ENCODE measurements at regions not wholly inside any gene's neighbourhood (a gene's known extent, or its start where the extent isn't known, plus 50 kb on each side); places are given as distances from the start of the nearest gene placed in this dataset.

DNA sequence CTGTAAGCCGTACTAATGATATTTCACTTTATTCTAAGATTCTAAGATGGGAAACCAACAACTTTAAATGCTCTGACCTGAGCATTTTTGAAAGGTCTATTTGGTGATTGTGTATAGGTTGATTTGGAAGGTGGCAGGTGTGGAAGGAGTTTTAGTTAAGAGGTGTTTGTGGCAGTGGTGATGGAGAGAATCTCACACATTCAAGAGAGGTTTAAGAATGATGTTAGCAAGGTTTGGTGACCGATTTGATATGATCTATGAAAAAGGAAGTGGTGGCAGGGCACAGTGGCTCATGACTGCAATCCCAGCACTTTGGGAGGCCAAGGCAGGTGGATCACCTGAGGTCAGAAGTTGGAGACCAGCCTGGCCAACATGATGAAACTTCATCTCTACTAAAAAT lies 319.2 kb upstream of the CD180 start:
- no peak overlapping the region for H3K4me3 ChIP-seq (replicated peaks in 1 of 3)
- no peaks in the 10 kb centered on the region for H3K36me3 ChIP-seq
- intact Hi-C loops (cut with DNase I) = no loop called here
- TF ChIP-seq, protein P1, sequence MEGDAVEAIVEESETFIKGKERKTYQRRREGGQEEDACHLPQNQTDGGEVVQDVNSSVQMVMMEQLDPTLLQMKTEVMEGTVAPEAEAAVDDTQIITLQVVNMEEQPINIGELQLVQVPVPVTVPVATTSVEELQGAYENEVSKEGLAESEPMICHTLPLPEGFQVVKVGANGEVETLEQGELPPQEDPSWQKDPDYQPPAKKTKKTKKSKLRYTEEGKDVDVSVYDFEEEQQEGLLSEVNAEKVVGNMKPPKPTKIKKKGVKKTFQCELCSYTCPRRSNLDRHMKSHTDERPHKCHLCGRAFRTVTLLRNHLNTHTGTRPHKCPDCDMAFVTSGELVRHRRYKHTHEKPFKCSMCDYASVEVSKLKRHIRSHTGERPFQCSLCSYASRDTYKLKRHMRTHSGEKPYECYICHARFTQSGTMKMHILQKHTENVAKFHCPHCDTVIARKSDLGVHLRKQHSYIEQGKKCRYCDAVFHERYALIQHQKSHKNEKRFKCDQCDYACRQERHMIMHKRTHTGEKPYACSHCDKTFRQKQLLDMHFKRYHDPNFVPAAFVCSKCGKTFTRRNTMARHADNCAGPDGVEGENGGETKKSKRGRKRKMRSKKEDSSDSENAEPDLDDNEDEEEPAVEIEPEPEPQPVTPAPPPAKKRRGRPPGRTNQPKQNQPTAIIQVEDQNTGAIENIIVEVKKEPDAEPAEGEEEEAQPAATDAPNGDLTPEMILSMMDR (IDR thresholded peaks at IDR 0.05) = no peak
- TF ChIP-seq POLR2A (IDR thresholded peaks at IDR 0.05) = no peak
- peak overlapping the region in 1 of 3 donors; percentile 26 for H3K27ac ChIP-seq
- no peaks in the 10 kb centered on the region for H3K27me3 ChIP-seq
- H3K4me1 ChIP-seq = peaks cover 11 to 19% of the 10 kb centered on the region in 2 donors
- DNase-seq = no peak
- 95% methylated on average over 2 of the region's 2 CpGs for WGBS, 2 donors
- no peaks in the 10 kb centered on the region for H3K9me3 ChIP-seq

DNA sequence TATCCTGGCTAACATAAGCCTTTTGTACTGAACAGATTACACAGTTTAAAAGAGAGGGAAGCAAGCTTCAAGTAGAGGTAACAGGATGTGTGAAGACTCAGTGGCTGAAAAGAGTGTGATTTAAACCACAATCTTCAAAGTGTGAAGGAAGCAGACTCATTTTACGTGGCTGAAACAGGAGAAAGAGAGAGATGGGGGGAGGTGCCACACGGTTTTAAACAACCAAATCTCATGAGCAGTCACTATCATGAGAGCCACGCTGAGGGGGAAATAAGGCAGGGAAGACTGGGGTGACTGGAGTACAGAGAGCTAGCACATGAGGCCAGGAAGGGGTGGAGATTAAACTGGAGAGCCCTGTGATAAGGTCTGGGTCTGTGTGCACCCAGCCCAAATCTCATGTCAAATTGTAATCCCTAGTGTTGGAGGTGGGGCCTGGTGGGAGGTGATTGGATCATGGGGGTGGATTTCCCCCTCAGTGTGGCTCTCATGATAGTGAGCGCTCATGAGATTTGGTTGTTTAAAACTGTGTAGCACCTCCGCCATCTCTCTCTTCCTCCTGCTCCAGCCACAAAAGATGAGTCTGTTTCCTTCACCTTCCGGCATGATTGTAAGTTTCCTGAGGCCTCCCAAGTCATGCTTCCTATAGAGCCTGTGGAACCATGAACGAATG lies 318.6 kb upstream of the CD180 start:
- Histone ChIP-seq H3K27me3 (no peaks in the 10 kb centered on the region), H3K4me1 (peaks cover 11 to 19% of the 10 kb centered on the region in 2 donors), H3K9me3 (no peaks in the 10 kb centered on the region), H3K27ac (no peak overlapping the region), H3K4me3 (replicated peaks in 1 of 3) (no peak overlapping the region), H3K36me3 (no peaks in the 10 kb centered on the region)
- DNase-seq = no peak
- intact Hi-C loops (cut with DNase I) = no loop called here
- WGBS, 2 donors = 94% methylated on average over 7 of the region's 7 CpGs
- TF ChIP-seq, protein P1 (IDR thresholded peaks at IDR 0.05) = no peak
- TF ChIP-seq POLR2A (IDR thresholded peaks at IDR 0.05) = no peak

DNA sequence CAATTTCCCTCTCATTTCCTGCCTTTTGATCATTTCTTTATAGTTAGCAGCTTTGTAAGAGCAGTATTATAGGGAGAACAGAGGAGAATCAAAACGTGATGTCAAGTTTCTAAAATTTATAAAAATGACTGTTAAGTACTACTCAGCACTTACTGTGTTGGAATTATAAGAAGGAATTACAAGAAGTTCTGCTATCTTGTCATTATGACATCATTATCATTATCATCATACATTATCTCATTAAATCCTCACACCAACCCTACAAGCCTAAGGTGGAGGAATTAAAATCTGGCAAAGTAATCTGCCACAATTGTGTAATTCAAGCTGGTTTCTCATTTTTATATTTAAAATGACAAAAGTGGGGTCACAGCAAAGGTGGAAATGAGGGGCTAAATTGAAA lies 316.2 kb upstream of the CD180 start:
- H3K4me1 ChIP-seq = peaks cover 11 to 17% of the 10 kb centered on the region in 2 donors
- H3K9me3 ChIP-seq = no peaks in the 10 kb centered on the region
- intact Hi-C loops (cut with DNase I) = no loop called here
- H3K4me3 ChIP-seq (replicated peaks in 1 of 3) = no peak overlapping the region
- WGBS, 2 donors = 88 to 96% methylated on average over 1 of the region's 1 CpG
- DNase-seq = no peak
- H3K27ac ChIP-seq = no peak overlapping the region
- no peaks in the 10 kb centered on the region for H3K27me3 ChIP-seq
- no peak for TF ChIP-seq POLR2A (IDR thresholded peaks at IDR 0.05)
- no peaks in the 10 kb centered on the region for H3K36me3 ChIP-seq

DNA sequence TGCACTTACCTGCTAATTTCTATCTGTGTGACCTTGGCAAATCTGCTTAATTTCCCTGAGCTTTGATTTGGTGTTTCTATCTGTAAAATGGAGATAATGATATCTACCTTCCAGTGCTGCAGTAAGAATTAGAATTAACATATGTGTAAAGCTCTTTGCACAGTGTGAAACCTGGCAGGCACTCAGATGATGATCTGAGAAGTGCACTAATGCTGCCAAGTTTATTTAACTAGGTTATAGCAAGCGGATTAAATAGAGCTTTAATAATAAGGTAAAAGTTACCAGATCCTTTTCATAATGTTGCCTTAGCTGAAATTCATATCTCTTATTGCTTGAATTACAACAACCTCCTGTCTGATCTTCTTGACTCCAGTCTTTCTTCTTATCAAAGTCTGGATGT lies 315.3 kb upstream of the CD180 start:
- WGBS, 2 donors = 76 to 84% methylated on average over 1 of the region's 1 CpG
- DNase-seq = no peak
- H3K4me3 ChIP-seq (replicated peaks in 1 of 3) = no peak overlapping the region

DNA sequence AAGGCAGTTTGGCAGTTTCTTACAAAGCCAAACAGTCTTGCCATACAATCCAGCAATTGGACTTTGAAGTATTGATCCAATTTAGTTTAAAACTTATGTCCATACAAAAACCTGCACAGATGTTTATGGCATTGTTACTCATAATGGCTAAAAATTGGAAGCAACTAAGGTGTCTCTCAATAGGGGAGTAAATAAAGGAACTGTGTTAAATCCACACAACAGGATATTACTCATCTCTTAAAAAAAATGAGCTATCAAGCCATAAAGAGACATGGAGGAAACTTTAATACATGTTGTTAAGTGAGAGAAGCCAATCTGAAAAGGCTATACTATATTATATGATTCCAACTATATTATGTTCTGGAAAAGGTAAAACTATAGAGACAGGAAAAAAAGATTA lies 313.6 kb upstream of the CD180 start:
- intact Hi-C loops (cut with DNase I) = no loop called here
- no peaks in the 10 kb centered on the region for H3K27me3 ChIP-seq
- H3K4me3 ChIP-seq (replicated peaks in 1 of 3) = no peak overlapping the region
- TF ChIP-seq, protein P1 (IDR thresholded peaks at IDR 0.05) = no peak
- no peak for TF ChIP-seq POLR2A (IDR thresholded peaks at IDR 0.05)
- no peaks in the 10 kb centered on the region for H3K4me1 ChIP-seq
- no peaks in the 10 kb centered on the region for H3K9me3 ChIP-seq
- H3K36me3 ChIP-seq = no peaks in the 10 kb centered on the region
- DNase-seq = no peak
- no peak overlapping the region for H3K27ac ChIP-seq

More for the DNA sequence above, 315.3 kb upstream of the CD180 start:
- intact Hi-C loops (cut with DNase I) = no loop called here
- H3K27ac ChIP-seq = no peak overlapping the region
- no peaks in the 10 kb centered on the region for H3K36me3 ChIP-seq
- H3K27me3 ChIP-seq = no peaks in the 10 kb centered on the region
- TF ChIP-seq, protein P1 (IDR thresholded peaks at IDR 0.05) = no peak
- no peak for TF ChIP-seq POLR2A (IDR thresholded peaks at IDR 0.05)
- H3K4me1 ChIP-seq = peaks cover 6 to 11% of the 10 kb centered on the region in 2 donors
- no peaks in the 10 kb centered on the region for H3K9me3 ChIP-seq
